B cell (primary cell): ENCODE measurements at regions not wholly inside any gene's neighbourhood (a gene's known extent, or its start where the extent isn't known, plus 50 kb on each side); places are given as distances from the start of the nearest gene placed in this dataset.

ENCODE experiments used
- ATAC-seq: fragments of 200-7000 bp; cut with Tn5 transposase; one replicate; pipeline ENCODE4 v1.10.0; 2021; ENCODE audit warnings: low read depth, mild to moderate bottlenecking, moderate number of reproducible peaks, moderate library complexity
- CTCF ChIA-PET: fragments of 350-600 bp; sonication (Branson Sonifier 250); formaldehyde crosslinking; loops from one replicate; lab custom pipeline; 2021; ENCODE audit warnings: antibody characterized with exemption, inconsistent platforms; lab: Charles Lee
- POLR2A ChIA-PET: fragments of 350-600 bp; sonication (Branson Sonifier 250); formaldehyde crosslinking; loops from one replicate; lab custom pipeline; 2021; ENCODE audit warnings: antibody characterized with exemption; lab: Charles Lee
- DNase-seq: peaks from one replicate; pipeline ENCODE4 v3.0.0; 2013
- H2AFZ ChIP-seq: 2 replicates; pipeline ENCODE4 v1.6.1; 2012; ENCODE audit warnings: mild to moderate bottlenecking, low read depth, low read length; ENCODE audit not compliant: insufficient read depth, poor library complexity, severe bottlenecking
- H3K27ac ChIP-seq, 2 donors: 1 replicate in 1 of 2; 2 replicates in 1 of 2; pipeline ENCODE4 v1.5.1; 2012 to 2013; ENCODE audit warnings: low read length in 2 of 2, mild to moderate bottlenecking in 2 of 2, moderate library complexity in 1 of 2
- H3K27me3 ChIP-seq, 4 experiments: fragments of 200-600 bp in 1 of 4; sonication (generic) in 1 of 4; replicated peaks in 1 of 4; 1 replicate in 2 of 4; 2 replicates in 2 of 4; pipeline versions ENCODE4 v1.6.1 to v1.7.0; 2013 to 2016; ENCODE audit warnings: low read length in 3 of 4, mild to moderate bottlenecking in 2 of 4, mixed read lengths in 1 of 4, moderate library complexity in 1 of 4; ENCODE audit not compliant: insufficient read depth in 4 of 4, control insufficient read depth in 3 of 4; ENCODE audit errors: control extremely low read depth in 1 of 4
- H3K36me3 ChIP-seq, 2 experiments: replicated peaks in 1 of 2; 1 replicate in 1 of 2; 2 replicates in 1 of 2; pipeline versions ENCODE4 v1.6.1 to v1.7.1; 2013; ENCODE audit warnings: low read length in 1 of 2; ENCODE audit not compliant: insufficient read depth in 2 of 2, control insufficient read depth in 1 of 2; ENCODE audit errors: control extremely low read depth in 1 of 2, extremely low read depth in 1 of 2
- H3K4me1 ChIP-seq, 2 donors: fragments of 200-600 bp in 1 of 2; sonication (generic) in 1 of 2; 1 replicate in 1 of 2; 2 replicates in 1 of 2; pipeline versions ENCODE4 v1.5.1 to v1.6.1; 2013 to 2017; ENCODE audit warnings: low read length in 2 of 2; ENCODE audit not compliant: control insufficient read depth in 2 of 2, insufficient read depth in 2 of 2
- H3K4me2 ChIP-seq: replicated peaks from 2 replicates; pipeline ENCODE3; 2012; ENCODE audit warnings: mild to moderate bottlenecking, low read depth, low read length; ENCODE audit not compliant: poor library complexity, severe bottlenecking
- H3K4me3 ChIP-seq, 5 experiments: fragments of 200-600 bp in 1 of 5; sonication (generic) in 1 of 5; 1 replicate in 3 of 5; 2 replicates in 2 of 5; pipeline versions ENCODE4 v1.5.1 to v1.7.0; 2011 to 2016; ENCODE audit warnings: low read length in 4 of 5, mild to moderate bottlenecking in 4 of 5, low read depth in 2 of 5, control low read depth in 1 of 5, moderate library complexity in 1 of 5; ENCODE audit not compliant: insufficient read depth in 1 of 5; ENCODE audit errors: control extremely low read depth in 1 of 5, extremely low read depth in 1 of 5
- H3K79me2 ChIP-seq: fragments of 200-600 bp; sonication (generic); one replicate; pipeline ENCODE4 v1.6.0; 2016; ENCODE audit warnings: low read length; ENCODE audit not compliant: control insufficient read depth, insufficient read depth
- H3K9ac ChIP-seq: fragments of 200-600 bp; sonication (generic); 2 replicates; pipeline ENCODE4 v1.6.1; 2017; ENCODE audit warnings: mild to moderate bottlenecking, low read length, moderate library complexity
- H3K9me3 ChIP-seq, 3 donors: one replicate each; pipeline versions ENCODE4 v1.6.1 to v1.7.1; 2013; ENCODE audit warnings: low read length in 2 of 3; ENCODE audit not compliant: control insufficient read depth in 2 of 3, insufficient read depth in 1 of 3; ENCODE audit errors: control extremely low read depth in 1 of 3
- H4K20me1 ChIP-seq: 2 replicates; pipeline ENCODE4 v1.6.0; 2012; ENCODE audit warnings: mild to moderate bottlenecking, low read length; ENCODE audit not compliant: insufficient read depth, control insufficient read depth, poor library complexity, severe bottlenecking
- H3K27ac Mint-ChIP-seq: one replicate; pipeline ENCODE4 v1.8.0; 2021; ENCODE audit warnings: mixed read lengths
- H3K27me3 Mint-ChIP-seq: one replicate; pipeline ENCODE4 v1.8.0; 2021; ENCODE audit warnings: mixed read lengths
- H3K4me1 Mint-ChIP-seq: one replicate; pipeline ENCODE4 v1.8.0; 2021; ENCODE audit warnings: mixed read lengths
- H3K4me3 Mint-ChIP-seq: one replicate; pipeline ENCODE4 v1.8.0; 2021; ENCODE audit warnings: mixed read lengths
- H3K9me3 Mint-ChIP-seq: one replicate; pipeline ENCODE4 v1.8.0; 2022; ENCODE audit warnings: mixed read lengths; ENCODE audit not compliant: insufficient read depth
- CTCF ChIP-seq: fragments of 200-600 bp; IDR thresholded peaks from one replicate; pipeline ENCODE4 v1.8.0; 2022; ENCODE audit warnings: antibody characterized with exemption, mild to moderate bottlenecking
- EZH2 ChIP-seq: IDR thresholded peaks from 2 replicates; pipeline ENCODE4 v1.6.1; 2012; ENCODE audit warnings: borderline replicate concordance, low read depth, mild to moderate bottlenecking, moderate library complexity, low read length; ENCODE audit not compliant: insufficient read depth, poor library complexity, severe bottlenecking
- WGBS: methylation state at CpG from one replicate; pipeline ENCODE4 v1.1.5; 2013; ENCODE audit warnings: missing lambda C conversion rate; ENCODE audit not compliant: insufficient coverage; 5-methylcytosine and 5-hydroxymethylcytosine counted together
- intact Hi-C: fragments of 100-400 bp; cut with micrococcal nuclease; formaldehyde crosslinking; loops from one replicate; pipeline ENCODE4 v1.10.0; 2022

- CTCF ChIA-PET: no interaction called here
- no peaks in the 10 kb centered on the region for H4K20me1 ChIP-seq
- H3K27ac Mint-ChIP-seq: no peak overlapping the region
- no peaks in the 10 kb centered on the region for H3K9me3 Mint-ChIP-seq
- ATAC-seq: no peak
- no peaks in the 10 kb centered on the region for H3K36me3 ChIP-seq
- no peaks in the 10 kb centered on the region for H3K27me3 ChIP-seq
- TF ChIP-seq EZH2 (no peak), CTCF (no peak)
- no peaks in the 10 kb centered on the region for H3K27me3 Mint-ChIP-seq
- WGBS: no CpG with 5 or more reads among the region's 1 CpG
- H2AFZ ChIP-seq: no peak overlapping the region
- no peaks in the 10 kb centered on the region for H3K4me1 ChIP-seq
- no peak overlapping the region for H3K4me2 ChIP-seq
- no peak overlapping the region for H3K9ac ChIP-seq
- H3K4me3 Mint-ChIP-seq: no peak overlapping the region
- H3K27ac ChIP-seq: no peak overlapping the region
- H3K4me3 ChIP-seq: no peak overlapping the region
- H3K79me2 ChIP-seq: no peaks in the 10 kb centered on the region
- no peaks in the 10 kb centered on the region for H3K4me1 Mint-ChIP-seq
- intact Hi-C loops: no loop called here
- DNase-seq: no peak
- POLR2A ChIA-PET: no interaction called here
- H3K9me3 ChIP-seq: no peaks in the 10 kb centered on the region
These were observed 926.3 kb downstream of the TAF11L14 start for GRCh38 chr5:18560602-18561001.

DNA sequence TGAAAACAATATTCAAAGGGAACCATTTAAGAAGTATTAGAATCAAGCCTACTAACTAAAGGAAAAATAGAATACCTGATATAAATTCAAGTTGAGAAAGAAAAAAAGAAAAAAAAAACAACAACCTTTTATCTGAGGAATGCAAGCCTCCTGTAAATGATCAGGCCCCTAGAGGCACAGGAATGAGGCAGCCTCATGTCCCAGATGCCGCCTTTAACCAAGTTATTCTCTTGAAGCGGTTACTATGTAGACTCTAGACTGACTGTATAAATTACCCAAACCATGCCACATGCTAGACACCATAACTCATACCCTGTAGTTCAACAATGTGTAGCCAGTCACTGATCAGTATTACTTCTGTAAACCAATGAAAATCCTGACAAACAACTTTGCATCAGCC, 929.6 kb downstream of the TAF11L14 start:
- no peaks in the 10 kb centered on the region for H3K27me3 ChIP-seq
- Mint-ChIP-seq H3K4me1 (no peaks in the 10 kb centered on the region), H3K27me3 (no peaks in the 10 kb centered on the region), H3K9me3 (no peaks in the 10 kb centered on the region), H3K27ac (no peak overlapping the region), H3K4me3 (no peak overlapping the region)
- no peaks in the 10 kb centered on the region for H3K9me3 ChIP-seq
- TF ChIP-seq EZH2 (no peak), CTCF (no peak)
- no peaks in the 10 kb centered on the region for H4K20me1 ChIP-seq
- DNase-seq (no peak), ATAC-seq (no peak)
- intact Hi-C loops: no loop called here
- no peaks in the 10 kb centered on the region for H3K4me1 ChIP-seq
- no peak overlapping the region for H3K9ac ChIP-seq
- H3K4me2 ChIP-seq: no peak overlapping the region
- no peaks in the 10 kb centered on the region for H3K36me3 ChIP-seq
- H3K79me2 ChIP-seq: no peaks in the 10 kb centered on the region
- no peak overlapping the region for H3K27ac ChIP-seq
- ChIA-PET CTCF (no interaction called here), POLR2A (no interaction called here)
- 96% methylated on average over 2 of the region's 2 CpGs for WGBS
- H2AFZ ChIP-seq: no peak overlapping the region
- H3K4me3 ChIP-seq: no peak overlapping the region
